Esophagus muscularis mucosa (tissue), 4 donors: ENCODE measurements at regions not wholly inside any gene's neighbourhood (a gene's known extent, or its start where the extent isn't known, plus 50 kb on each side); places are given as distances from the start of the nearest gene placed in this dataset.

Source experiments
- DNase-seq: peaks from one replicate; pipeline ENCODE4 v3.0.0-alpha.2; 2017; ENCODE audit errors: extremely low spot score
- H3K27ac ChIP-seq, 4 donors: fragments of 200-600 bp; sonication (generic); replicated peaks in 1 of 4; 1 replicate in 3 of 4; 2 replicates in 1 of 4; pipeline ENCODE4 v1.5.1; 2016 to 2019; ENCODE audit warnings: mild to moderate bottlenecking in 1 of 4
- H3K27me3 ChIP-seq, 4 donors: fragments of 200-600 bp; sonication (generic); one replicate each; pipeline versions ENCODE4 v1.5.1 to v1.6.0; 2016 to 2019
- H3K36me3 ChIP-seq, 4 donors: fragments of 200-600 bp; sonication (generic); one replicate each; pipeline ENCODE4 v1.5.1; 2016 to 2019
- H3K4me1 ChIP-seq, 4 donors: fragments of 200-600 bp; sonication (generic); one replicate each; pipeline ENCODE4 v1.5.1; 2016 to 2019
- H3K4me3 ChIP-seq, 4 donors: fragments of 200-600 bp; sonication (generic); 1 replicate in 2 of 4; 2 replicates in 2 of 4; pipeline ENCODE4 v1.5.1; 2016 to 2019; ENCODE audit warnings: mild to moderate bottlenecking in 4 of 4, moderate library complexity in 1 of 4
- H3K9me3 ChIP-seq, 4 donors: fragments of 200-600 bp; sonication (generic); 1 replicate in 3 of 4; 2 replicates in 1 of 4; pipeline ENCODE4 v1.5.1; 2016 to 2019
- EP300 ChIP-seq: sonication (generic); formaldehyde crosslinking; IDR thresholded peaks from one replicate; pipeline ENCODE4 v1.6.1; 2017; ENCODE audit warnings: antibody characterized with exemption
- POLR2A ChIP-seq: fragments of 450-650 bp; IDR thresholded peaks from one replicate; pipeline ENCODE4 v1.6.1; 2017; ENCODE audit warnings: antibody characterized with exemption, moderate library complexity, mild to moderate bottlenecking, low read depth
- POLR2AphosphoS5 ChIP-seq, 2 donors: sonication (generic); formaldehyde crosslinking; IDR thresholded peaks; one replicate each; pipeline ENCODE4 v1.6.1; 2017; ENCODE audit warnings: antibody characterized with exemption in 2 of 2
- WGBS: methylation state at CpG from one replicate; pipeline ENCODE4 v1.1.5; 2018; 5-methylcytosine and 5-hydroxymethylcytosine counted together
- intact Hi-C: fragments of 100-400 bp; cut with DNase I; formaldehyde crosslinking; loops from one replicate; pipeline ENCODE4 v1.15.1; 2023
- TF ChIP-seq, protein P1 (sequence below), 3 experiments: fragments of 200-600 bp in 2 of 3; fragments of 450-650 bp in 1 of 3; sonication (generic) in 2 of 3; IDR thresholded peaks; one replicate each; pipeline ENCODE4 v1.5.1; 2017 to 2019; ENCODE audit warnings: antibody characterized with exemption in 3 of 3, mild to moderate bottlenecking in 2 of 3, moderate library complexity in 1 of 3

DNA sequence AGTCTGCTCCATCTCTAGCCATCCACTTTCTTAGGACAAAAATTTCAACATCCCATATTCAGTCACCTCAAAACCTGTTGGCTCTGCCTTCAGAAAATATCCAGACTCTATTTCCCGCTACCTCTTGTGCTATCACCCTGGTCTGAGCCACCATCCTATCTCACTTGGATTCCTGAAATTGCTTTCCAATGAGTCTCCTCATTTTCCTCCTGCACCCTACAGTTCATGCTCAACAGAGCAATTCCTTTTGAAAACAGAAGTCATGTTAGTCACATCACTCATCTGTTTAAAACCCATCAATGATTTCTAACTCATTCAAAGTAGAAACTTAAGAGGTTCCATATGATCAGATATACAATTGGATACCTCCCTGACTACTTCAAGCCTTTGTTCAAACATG, 229.9 kb downstream of the ADGRG6 start:
- intact Hi-C loops, result loop anchor here (10.0 kb wide), 1 partner anchor 57 kb away; no protein-coding TSS in a partner anchor
- WGBS, result 100% methylated on average over 1 of the region's 1 CpG
- TF ChIP-seq POLR2A (no peak), POLR2AphosphoS5 (IDR thresholded peaks at IDR 0.05) (no peak), EP300 (no peak)
- TF ChIP-seq, protein P1, sequence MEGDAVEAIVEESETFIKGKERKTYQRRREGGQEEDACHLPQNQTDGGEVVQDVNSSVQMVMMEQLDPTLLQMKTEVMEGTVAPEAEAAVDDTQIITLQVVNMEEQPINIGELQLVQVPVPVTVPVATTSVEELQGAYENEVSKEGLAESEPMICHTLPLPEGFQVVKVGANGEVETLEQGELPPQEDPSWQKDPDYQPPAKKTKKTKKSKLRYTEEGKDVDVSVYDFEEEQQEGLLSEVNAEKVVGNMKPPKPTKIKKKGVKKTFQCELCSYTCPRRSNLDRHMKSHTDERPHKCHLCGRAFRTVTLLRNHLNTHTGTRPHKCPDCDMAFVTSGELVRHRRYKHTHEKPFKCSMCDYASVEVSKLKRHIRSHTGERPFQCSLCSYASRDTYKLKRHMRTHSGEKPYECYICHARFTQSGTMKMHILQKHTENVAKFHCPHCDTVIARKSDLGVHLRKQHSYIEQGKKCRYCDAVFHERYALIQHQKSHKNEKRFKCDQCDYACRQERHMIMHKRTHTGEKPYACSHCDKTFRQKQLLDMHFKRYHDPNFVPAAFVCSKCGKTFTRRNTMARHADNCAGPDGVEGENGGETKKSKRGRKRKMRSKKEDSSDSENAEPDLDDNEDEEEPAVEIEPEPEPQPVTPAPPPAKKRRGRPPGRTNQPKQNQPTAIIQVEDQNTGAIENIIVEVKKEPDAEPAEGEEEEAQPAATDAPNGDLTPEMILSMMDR (IDR thresholded peaks at IDR 0.05), result no peak

DNA sequence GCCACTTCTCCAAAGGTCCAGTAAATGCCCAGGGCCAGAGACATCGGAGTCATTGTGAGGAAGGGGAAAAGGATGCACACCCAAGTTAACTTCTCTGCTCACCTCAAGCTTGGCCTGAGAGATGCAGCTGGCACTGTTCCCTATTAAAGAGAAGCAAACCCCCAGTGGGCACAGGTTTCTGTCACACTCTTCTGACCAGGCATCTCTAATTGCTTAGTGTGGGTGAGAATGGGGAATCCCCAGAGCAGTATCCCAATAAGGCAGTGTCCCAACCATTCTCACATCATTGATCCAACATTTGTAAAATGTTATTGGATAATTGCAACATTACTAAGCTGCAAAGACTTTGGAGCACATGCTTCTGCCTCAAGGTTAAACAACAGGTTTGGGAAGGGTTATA, 232.3 kb downstream of the ADGRG6 start:
- H3K4me1 ChIP-seq, result no peaks in the 10 kb centered on the region
- H3K36me3 ChIP-seq, result no peaks in the 10 kb centered on the region
- no peak overlapping the region for H3K27ac ChIP-seq
- TF ChIP-seq POLR2AphosphoS5 (IDR thresholded peaks at IDR 0.05), result no peak
- TF ChIP-seq EP300, result no peak
- WGBS, result 100% methylated on average over 1 of the region's 1 CpG
- no peak for DNase-seq
- no peak overlapping the region for H3K4me3 ChIP-seq
- intact Hi-C loops, result loop anchor here (10.0 kb wide), 1 partner anchor 59 kb away; no protein-coding TSS in a partner anchor
- no peaks in the 10 kb centered on the region for H3K27me3 ChIP-seq
- no peaks in the 10 kb centered on the region for H3K9me3 ChIP-seq

More for the DNA sequence above, 229.9 kb downstream of the ADGRG6 start:
- Histone ChIP-seq H3K27ac (no peak overlapping the region), H3K36me3 (no peaks in the 10 kb centered on the region), H3K4me1 (no peaks in the 10 kb centered on the region), H3K9me3 (no peaks in the 10 kb centered on the region), H3K27me3 (no peaks in the 10 kb centered on the region), H3K4me3 (no peak overlapping the region)
- no peak for DNase-seq

DNA sequence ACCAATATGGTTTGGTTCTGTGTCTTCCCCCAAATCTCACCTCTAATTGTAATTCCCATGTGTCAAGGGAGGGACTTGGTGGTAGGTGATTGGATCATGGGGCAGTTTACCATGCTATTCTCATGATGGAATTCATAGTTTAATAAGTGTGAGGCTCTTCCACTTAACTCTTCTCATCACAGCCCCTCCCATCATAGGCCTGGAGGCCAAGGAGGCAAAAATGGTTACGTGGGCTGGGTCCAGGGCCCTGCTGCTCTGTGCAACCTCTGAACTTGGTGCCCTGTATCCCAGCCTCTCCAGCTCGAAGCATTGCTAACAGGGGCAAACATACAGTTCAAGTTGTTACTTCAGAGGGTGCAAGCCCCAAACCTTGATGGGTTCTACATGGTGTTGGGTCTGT, 232.7 kb downstream of the ADGRG6 start:
- no peak overlapping the region for H3K27ac ChIP-seq
- no peak overlapping the region for H3K4me3 ChIP-seq
- WGBS, result 88% methylated on average over 1 of the region's 2 CpGs
- H3K36me3 ChIP-seq, result no peaks in the 10 kb centered on the region
- no peaks in the 10 kb centered on the region for H3K9me3 ChIP-seq
- intact Hi-C loops, result loop anchor here (10.0 kb wide), 1 partner anchor 60 kb away; no protein-coding TSS in a partner anchor
- H3K4me1 ChIP-seq, result no peaks in the 10 kb centered on the region
- H3K27me3 ChIP-seq, result no peaks in the 10 kb centered on the region
- TF ChIP-seq EP300 (no peak), POLR2AphosphoS5 (IDR thresholded peaks at IDR 0.05) (no peak), POLR2A (no peak)
- TF ChIP-seq, protein P1 (IDR thresholded peaks at IDR 0.05), result no peak
- no peak for DNase-seq

DNA sequence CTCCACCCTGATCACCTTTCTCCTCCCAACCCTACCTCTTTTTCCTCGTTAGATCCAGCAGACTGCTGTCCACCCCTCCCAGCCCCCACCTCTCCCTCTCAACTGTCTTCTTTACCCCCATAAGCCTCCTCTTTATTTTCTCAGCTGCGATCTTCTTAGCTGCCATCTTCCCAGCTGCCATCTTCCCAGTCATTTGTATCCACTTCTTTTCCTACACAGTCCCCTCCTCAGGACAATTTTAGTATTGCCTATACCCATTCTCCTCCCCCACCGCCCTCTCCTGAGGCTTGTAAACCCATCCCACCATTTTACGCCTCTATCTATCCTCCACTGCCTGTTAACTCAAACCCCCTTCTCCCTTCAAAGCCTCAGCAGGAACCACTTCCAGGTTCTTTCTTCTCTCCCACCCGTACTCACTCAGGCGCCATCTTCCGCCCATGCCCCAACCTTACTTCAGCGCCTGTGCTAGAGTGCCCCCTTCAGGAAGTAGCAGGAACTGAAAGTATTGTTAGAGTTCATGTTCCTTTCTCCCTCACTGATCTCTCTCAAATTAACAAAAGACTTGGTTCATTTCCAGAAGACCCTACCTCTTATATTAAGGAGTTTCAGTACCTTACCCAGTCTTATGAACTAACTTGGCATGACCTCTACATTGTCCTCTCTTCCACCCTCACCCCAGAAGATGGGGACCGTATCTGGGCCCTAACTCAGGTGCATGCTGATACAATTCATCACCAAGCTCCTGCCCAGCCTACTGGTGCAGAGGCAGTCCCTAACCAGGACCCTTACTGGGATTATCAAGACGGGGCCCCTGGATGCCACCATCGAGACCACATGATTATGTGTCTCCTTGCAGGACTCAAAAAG, 236.0 kb downstream of the ADGRG6 start:
- intact Hi-C loops, result loop anchor here (10.0 kb wide), 1 partner anchor 63 kb away; no protein-coding TSS in a partner anchor
- Histone ChIP-seq H3K4me3 (no peak overlapping the region), H3K36me3 (no peaks in the 10 kb centered on the region), H3K9me3 (no peaks in the 10 kb centered on the region), H3K27me3 (no peaks in the 10 kb centered on the region), H3K4me1 (peaks cover 0 to 7% (median 5%) of the 10 kb centered on the region in 4 donors), H3K27ac (no peak overlapping the region)
- WGBS, result 80% methylated on average over 11 of the region's 11 CpGs
- TF ChIP-seq, protein P1 (IDR thresholded peaks at IDR 0.05), result peak in 2 of 3 experiments; percentile 26 to 58
- TF ChIP-seq POLR2AphosphoS5 (IDR thresholded peaks at IDR 0.05), result no peak
- no peak for DNase-seq

DNA sequence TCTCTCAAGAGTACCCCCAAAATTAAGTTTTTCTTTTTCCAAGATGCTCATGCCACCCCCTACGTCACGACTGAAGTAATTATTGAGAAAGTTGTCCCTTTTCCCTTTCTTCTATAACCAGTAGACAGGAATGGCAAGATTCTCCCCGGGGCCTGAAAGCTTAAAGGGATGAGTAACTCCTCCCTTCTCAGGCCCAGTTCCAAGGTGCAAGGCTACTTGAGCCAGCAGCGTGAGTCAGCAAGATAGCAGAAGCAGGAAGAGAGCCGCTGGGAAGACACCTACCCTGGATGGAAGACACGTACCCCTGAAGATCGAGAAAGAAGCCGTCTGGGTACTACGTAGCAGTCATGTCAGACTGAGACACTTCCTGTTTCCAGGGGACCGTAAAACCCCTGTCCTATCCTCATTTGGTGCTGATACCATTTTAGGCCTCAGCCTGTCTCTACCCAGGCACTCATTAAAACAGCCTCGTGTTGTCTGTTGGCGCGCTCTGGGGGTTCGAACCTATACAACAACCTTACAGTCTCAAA, 241.0 kb downstream of the ADGRG6 start:
- H3K4me3 ChIP-seq, result peak overlapping the region in 1 of 4 donors; percentile 7
- peak overlapping the region in 3 of 4 donors; percentile 17 to 26 (median 18) for H3K27ac ChIP-seq
- peaks cover 0 to 11% (median 9%) of the 10 kb centered on the region in 4 donors for H3K4me1 ChIP-seq
- intact Hi-C loops, result no loop called here
- H3K36me3 ChIP-seq, result no peaks in the 10 kb centered on the region
- no peaks in the 10 kb centered on the region for H3K9me3 ChIP-seq
- DNase-seq, result peak; percentile 89
- TF ChIP-seq POLR2A (no peak), POLR2AphosphoS5 (IDR thresholded peaks at IDR 0.05) (peak in 1 of 2 donors; percentile 40), EP300 (no peak)
- TF ChIP-seq, protein P1 (IDR thresholded peaks at IDR 0.05), result no peak
- no peaks in the 10 kb centered on the region for H3K27me3 ChIP-seq
- 54% methylated on average over 14 of the region's 14 CpGs for WGBS
